GM10266 (cell line): ENCODE measurements at regions not wholly inside any gene's neighbourhood (a gene's known extent, or its start where the extent isn't known, plus 50 kb on each side); places are given as distances from the start of the nearest gene placed in this dataset.

ENCODE experiments used
- DNase-seq: peaks from one replicate; pipeline ENCODE4 v3.0.0; 2012; ENCODE audit errors: extremely low spot score
- TF ChIP-seq, protein P1 (sequence below): IDR thresholded peaks from 2 replicates; pipeline ENCODE4 v1.5.1; 2012; ENCODE audit warnings: mild to moderate bottlenecking, low read depth; ENCODE audit not compliant: control insufficient read depth, insufficient read depth; ENCODE audit errors: missing control alignments

DNA sequence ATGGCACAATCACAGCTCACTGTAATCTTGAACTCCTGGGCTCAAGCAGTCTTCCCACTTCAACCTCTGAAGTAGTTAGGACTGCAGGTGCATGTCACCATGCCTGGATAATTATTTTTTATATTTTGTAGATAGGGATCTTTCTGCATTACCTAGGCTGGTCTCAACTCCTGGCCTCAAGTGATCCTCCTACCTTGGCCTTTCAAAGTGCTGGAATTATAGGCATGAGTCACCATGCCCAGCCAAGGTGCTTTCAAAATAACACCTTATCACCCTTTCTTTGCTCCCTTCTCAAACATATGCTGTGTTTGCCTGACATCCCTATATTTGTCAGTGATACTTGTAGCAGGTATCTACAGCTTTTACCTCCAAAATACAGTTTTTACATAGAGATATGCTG, 242.0 kb upstream of the ARRDC4 start:
- TF ChIP-seq, protein P1, sequence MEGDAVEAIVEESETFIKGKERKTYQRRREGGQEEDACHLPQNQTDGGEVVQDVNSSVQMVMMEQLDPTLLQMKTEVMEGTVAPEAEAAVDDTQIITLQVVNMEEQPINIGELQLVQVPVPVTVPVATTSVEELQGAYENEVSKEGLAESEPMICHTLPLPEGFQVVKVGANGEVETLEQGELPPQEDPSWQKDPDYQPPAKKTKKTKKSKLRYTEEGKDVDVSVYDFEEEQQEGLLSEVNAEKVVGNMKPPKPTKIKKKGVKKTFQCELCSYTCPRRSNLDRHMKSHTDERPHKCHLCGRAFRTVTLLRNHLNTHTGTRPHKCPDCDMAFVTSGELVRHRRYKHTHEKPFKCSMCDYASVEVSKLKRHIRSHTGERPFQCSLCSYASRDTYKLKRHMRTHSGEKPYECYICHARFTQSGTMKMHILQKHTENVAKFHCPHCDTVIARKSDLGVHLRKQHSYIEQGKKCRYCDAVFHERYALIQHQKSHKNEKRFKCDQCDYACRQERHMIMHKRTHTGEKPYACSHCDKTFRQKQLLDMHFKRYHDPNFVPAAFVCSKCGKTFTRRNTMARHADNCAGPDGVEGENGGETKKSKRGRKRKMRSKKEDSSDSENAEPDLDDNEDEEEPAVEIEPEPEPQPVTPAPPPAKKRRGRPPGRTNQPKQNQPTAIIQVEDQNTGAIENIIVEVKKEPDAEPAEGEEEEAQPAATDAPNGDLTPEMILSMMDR = no peak
- DNase-seq = no peak

DNA sequence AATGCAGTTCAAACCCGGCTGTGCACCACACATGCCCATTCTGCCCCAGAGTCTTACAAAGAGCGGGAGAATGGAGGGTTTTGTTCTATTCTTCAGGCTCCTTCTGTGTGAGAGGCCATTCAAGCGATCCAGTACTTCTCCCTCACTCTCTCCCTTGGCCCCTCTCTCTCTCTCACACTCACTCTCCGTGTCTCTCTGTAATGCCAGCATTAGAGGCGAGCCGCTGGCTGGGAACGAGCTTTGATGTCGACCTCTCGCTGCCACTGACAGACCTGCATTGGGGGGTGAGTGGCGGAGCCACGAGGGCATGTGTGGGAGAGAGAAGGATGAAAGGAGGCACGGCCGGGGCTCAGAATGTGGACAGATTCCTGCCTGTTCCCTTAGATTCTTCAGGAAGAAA, 231.7 kb upstream of the ARRDC4 start:
- no peak for DNase-seq

DNA sequence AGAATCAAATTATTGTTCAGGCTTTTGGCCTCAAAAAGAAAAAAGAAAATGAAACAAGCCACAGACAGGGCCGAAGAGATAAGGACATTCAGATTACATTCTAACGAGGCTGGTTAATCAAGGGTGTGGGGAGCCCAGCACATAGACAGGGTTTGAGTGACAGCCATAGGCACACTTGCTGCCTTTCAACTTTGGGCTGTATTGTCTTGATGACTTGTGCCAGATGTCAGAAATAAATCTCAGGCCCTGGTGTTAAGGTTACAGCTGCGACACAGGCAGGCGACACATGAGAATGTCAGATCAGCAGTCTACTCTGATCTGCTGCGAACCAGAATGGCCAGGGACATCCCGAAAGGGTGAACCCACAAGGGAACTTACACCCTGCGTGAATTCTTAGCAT, 231.2 kb upstream of the ARRDC4 start:
- DNase-seq = no peak
- TF ChIP-seq, protein P1 = no peak

More for the DNA sequence above, 231.7 kb upstream of the ARRDC4 start:
- TF ChIP-seq, protein P1 = no peak

DNA sequence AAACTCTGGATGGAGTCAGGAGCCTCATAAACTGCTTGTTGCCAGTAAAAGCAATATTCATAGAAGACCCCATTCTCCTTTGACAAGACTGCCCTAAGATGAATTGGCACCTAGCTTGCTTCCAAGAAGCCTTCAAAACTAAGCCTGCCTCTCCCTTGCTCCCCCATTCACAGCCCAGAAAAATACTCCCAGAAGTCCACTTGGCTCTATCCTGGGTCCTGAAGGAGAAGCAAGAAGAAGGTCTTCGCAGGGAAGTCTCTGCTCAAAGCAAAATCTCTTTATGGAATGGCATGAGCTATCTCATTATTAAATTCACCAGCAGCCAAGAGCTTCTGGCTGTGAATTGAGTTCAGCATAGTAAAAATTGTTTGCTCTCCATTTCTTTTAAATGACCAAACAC, 230.2 kb upstream of the ARRDC4 start:
- TF ChIP-seq, protein P1 = no peak
- no peak for DNase-seq

DNA sequence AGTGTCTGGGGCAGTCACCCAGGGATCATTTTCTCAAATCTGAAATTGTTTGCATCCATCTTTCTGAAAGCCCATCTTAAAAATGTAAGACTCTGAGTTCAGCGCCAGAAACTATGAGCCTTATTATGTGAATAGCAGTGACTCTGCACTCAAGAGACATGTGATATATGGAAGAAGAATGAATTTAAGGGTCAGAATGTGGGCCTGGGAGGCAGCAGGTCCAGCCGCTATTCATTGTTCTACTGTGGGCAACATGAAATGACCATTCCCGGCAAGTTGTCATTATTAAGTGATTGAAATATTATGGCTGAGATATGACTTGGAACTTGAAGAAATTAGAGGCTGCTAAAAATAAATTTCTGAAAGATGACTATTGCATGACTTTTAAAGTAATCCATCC, 228.6 kb upstream of the ARRDC4 start:
- DNase-seq = no peak
- TF ChIP-seq, protein P1 = no peak

DNA sequence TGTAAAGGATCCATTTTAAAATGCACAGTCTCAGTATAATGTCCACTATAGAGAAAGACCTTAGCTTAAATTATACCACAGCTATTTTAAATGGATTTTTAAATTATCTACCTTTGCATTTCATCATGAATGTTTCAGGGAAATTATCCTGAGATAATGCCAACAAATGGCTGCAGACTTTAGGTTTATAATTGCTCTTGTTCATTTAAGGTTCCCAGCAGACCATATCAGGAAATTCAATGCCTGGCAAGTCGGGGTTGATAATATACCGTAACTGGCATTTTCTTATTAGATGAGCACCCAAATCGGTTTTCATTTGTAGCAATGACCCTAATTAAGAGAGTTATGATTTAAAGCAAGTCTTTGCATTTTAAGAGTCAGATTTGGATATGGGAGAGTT, 227.1 kb upstream of the ARRDC4 start:
- TF ChIP-seq, protein P1 = no peak
- DNase-seq = no peak

DNA sequence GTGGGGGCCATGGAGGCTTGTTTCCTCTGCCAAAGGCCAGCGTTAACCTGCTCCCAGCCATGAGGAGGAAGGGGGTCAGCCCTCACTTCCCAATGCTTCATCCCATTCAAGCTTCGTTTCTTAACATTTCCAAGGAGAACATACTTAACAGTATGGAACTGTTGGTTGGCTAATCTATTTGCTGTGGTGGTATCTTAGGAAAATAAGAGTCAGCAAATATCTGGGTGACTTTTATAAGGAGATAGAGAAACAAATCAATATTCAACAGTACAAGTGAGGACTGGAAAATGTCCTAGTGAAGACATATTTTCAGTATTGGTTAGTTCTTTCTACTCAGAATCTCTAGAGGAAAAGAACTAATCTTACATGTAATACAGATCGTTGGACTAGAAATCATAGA, 223.8 kb upstream of the ARRDC4 start:
- DNase-seq = no peak
- TF ChIP-seq, protein P1 = no peak
